Fibroblast of lung (primary cell): ENCODE measurements at regions not wholly inside any gene's neighbourhood (a gene's known extent, or its start where the extent isn't known, plus 50 kb on each side); places are given as distances from the start of the nearest gene placed in this dataset.

Experiments
- EZH2 ChIP-seq: IDR thresholded peaks from 2 replicates; pipeline ENCODE4 v1.5.1; 2012; ENCODE audit warnings: low read length, control low read depth, mild to moderate bottlenecking; ENCODE audit errors: missing control alignments
- TF ChIP-seq, protein P1 (sequence below), 2 donors: IDR thresholded peaks in 1 of 2; conservative IDR thresholded peaks in 1 of 2; 1 replicate in 1 of 2; 2 replicates in 1 of 2; pipeline ENCODE4 v1.5.1; 2011 to 2012; ENCODE audit warnings: low read length in 2 of 2, control low read depth in 1 of 2, inconsistent platforms in 1 of 2, low read depth in 1 of 2, mild to moderate bottlenecking in 1 of 2

DNA sequence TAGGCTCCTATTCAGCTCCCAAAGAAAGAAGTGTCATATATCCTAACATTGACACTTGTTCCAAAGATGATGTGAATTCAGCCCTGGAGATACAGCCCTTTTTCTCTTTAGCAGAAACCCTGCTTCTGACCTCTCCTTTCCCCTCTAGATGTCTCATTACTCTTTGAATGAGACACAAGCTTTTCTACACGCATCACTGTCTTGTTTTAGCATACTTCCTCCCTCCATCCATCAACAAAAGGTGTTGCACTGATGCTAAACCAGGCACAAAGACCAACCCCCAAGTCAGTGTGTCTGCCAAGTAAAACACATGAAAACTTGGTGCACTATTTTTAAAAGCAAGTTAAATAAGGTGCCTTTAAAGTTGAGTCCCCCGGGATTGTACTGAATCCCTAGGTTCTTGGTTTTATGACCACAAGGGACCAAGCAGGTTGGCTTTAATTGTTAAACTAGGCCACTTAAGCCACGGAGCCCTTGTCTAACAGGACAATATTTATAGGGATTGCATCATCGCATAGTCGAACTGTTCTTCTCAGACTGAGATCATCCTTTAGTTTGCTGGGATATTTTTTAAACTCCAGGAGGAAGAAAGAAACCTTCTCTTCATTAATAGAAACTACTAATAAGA is 101.0 kb upstream of the GUCA2B start:
- TF ChIP-seq, protein P1, sequence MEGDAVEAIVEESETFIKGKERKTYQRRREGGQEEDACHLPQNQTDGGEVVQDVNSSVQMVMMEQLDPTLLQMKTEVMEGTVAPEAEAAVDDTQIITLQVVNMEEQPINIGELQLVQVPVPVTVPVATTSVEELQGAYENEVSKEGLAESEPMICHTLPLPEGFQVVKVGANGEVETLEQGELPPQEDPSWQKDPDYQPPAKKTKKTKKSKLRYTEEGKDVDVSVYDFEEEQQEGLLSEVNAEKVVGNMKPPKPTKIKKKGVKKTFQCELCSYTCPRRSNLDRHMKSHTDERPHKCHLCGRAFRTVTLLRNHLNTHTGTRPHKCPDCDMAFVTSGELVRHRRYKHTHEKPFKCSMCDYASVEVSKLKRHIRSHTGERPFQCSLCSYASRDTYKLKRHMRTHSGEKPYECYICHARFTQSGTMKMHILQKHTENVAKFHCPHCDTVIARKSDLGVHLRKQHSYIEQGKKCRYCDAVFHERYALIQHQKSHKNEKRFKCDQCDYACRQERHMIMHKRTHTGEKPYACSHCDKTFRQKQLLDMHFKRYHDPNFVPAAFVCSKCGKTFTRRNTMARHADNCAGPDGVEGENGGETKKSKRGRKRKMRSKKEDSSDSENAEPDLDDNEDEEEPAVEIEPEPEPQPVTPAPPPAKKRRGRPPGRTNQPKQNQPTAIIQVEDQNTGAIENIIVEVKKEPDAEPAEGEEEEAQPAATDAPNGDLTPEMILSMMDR (conservative IDR thresholded peaks at IDR 0.05 in 1 of 2, IDR thresholded peaks at IDR 0.05 in 1 of 2; ENCODE audit: low read depth in 1 of 2, low read length in 2 of 2), result no peak
- no peak for TF ChIP-seq EZH2
